Lower lobe of right lung (tissue), 2 donors: ENCODE measurements at regions not wholly inside any gene's neighbourhood (a gene's known extent, or its start where the extent isn't known, plus 50 kb on each side); places are given as distances from the start of the nearest gene placed in this dataset.

Experiments
- ATAC-seq, 2 donors: fragments of 200-7000 bp; cut with Tn5 transposase; one replicate each; pipeline ENCODE4 v1.9.1; 2020 to 2022; ENCODE audit warnings: mild to moderate bottlenecking in 2 of 2, moderate library complexity in 2 of 2
- DNase-seq: peaks from one replicate; pipeline ENCODE4 v3.0.0-alpha.2; 2020
- H3K27ac ChIP-seq: fragments of 200-600 bp; one replicate; pipeline ENCODE4 v1.8.0; 2022
- H3K27me3 ChIP-seq: fragments of 200-600 bp; one replicate; pipeline ENCODE4 v1.8.0; 2022; ENCODE audit warnings: low read depth
- H3K36me3 ChIP-seq: fragments of 200-600 bp; one replicate; pipeline ENCODE4 v1.8.0; 2022; ENCODE audit warnings: mild to moderate bottlenecking
- H3K4me1 ChIP-seq: fragments of 200-600 bp; one replicate; pipeline ENCODE4 v1.8.0; 2022
- H3K4me3 ChIP-seq: fragments of 200-600 bp; one replicate; pipeline ENCODE4 v1.8.0; 2022; ENCODE audit warnings: mild to moderate bottlenecking
- H3K9me3 ChIP-seq: fragments of 200-600 bp; one replicate; pipeline ENCODE4 v1.8.0; 2022
- CTCF ChIP-seq: fragments of 200-600 bp; IDR thresholded peaks from one replicate; pipeline ENCODE4 v1.8.0; 2022; ENCODE audit warnings: antibody characterized with exemption, mild to moderate bottlenecking
- intact Hi-C: fragments of 100-400 bp; cut with DNase I; formaldehyde crosslinking; loops from one replicate; pipeline ENCODE4 v1.11.0; 2022
- donor health status: DM: no; HTN: yes; CAD: no; lungs with severe emphysema.

GRCh38 chr14:31965071-31965734 lies 111.9 kb upstream of the ARHGAP5 start:
- Histone ChIP-seq H3K9me3 (no peaks in the 10 kb centered on the region), H3K27ac (peak overlapping the region; percentile 41), H3K27me3 (no peaks in the 10 kb centered on the region), H3K36me3 (no peaks in the 10 kb centered on the region), H3K4me3 (no peak overlapping the region), H3K4me1 (peaks cover 6% of the 10 kb centered on the region)
- no peak for ATAC-seq
- no peak for TF ChIP-seq CTCF
- intact Hi-C loops = no loop called here
- DNase-seq = no peak

- Histone ChIP-seq H3K27ac (peak overlapping the region; percentile 41), H3K36me3 (no peaks in the 10 kb centered on the region), H3K9me3 (no peaks in the 10 kb centered on the region), H3K4me3 (no peak overlapping the region), H3K27me3 (no peaks in the 10 kb centered on the region), H3K4me1 (peaks cover 6% of the 10 kb centered on the region)
- no peak for DNase-seq
- intact Hi-C loops = no loop called here
- TF ChIP-seq CTCF = no peak
- peak in 1 of 2 donors; percentile 37 for ATAC-seq
Measured at GRCh38 chr14:31965735-31966598, 111.1 kb upstream of the ARHGAP5 start.

GRCh38 chr14:31966896-31967668 lies 110.0 kb upstream of the ARHGAP5 start:
- ATAC-seq (no peak), DNase-seq (no peak)
- Histone ChIP-seq H3K4me1 (peaks cover 6% of the 10 kb centered on the region), H3K27ac (peak overlapping the region; percentile 39), H3K36me3 (no peaks in the 10 kb centered on the region), H3K9me3 (no peaks in the 10 kb centered on the region), H3K27me3 (no peaks in the 10 kb centered on the region), H3K4me3 (no peak overlapping the region)
- intact Hi-C loops = no loop called here
- TF ChIP-seq CTCF = no peak

GRCh38 chr14:31967669-31967975 lies 109.5 kb upstream of the ARHGAP5 start:
- ATAC-seq (no peak), DNase-seq (no peak)
- peaks cover 6% of the 10 kb centered on the region for H3K4me1 ChIP-seq
- no peaks in the 10 kb centered on the region for H3K36me3 ChIP-seq
- no peak overlapping the region for H3K27ac ChIP-seq
- no peak overlapping the region for H3K4me3 ChIP-seq
- no peaks in the 10 kb centered on the region for H3K27me3 ChIP-seq
- TF ChIP-seq CTCF = no peak
- intact Hi-C loops = no loop called here
- no peaks in the 10 kb centered on the region for H3K9me3 ChIP-seq

GRCh38 chr14:31968107-31968810 lies 108.8 kb upstream of the ARHGAP5 start:
- Histone ChIP-seq H3K36me3 (no peaks in the 10 kb centered on the region), H3K4me1 (peaks cover 6% of the 10 kb centered on the region), H3K9me3 (no peaks in the 10 kb centered on the region), H3K27me3 (no peaks in the 10 kb centered on the region), H3K4me3 (no peak overlapping the region), H3K27ac (no peak overlapping the region)
- TF ChIP-seq CTCF = no peak
- DNase-seq (no peak), ATAC-seq (no peak)
- intact Hi-C loops = no loop called here
